ENCODE measurements at regions not wholly inside any gene's neighbourhood (a gene's known extent, or its start where the extent isn't known, plus 50 kb on each side); places are given as distances from the start of the nearest gene placed in this dataset.

GRCh38 chr12:115183752-115184151 is 499.8 kb upstream of the TBX3 start:
- Histone ChIP-seq H3K4me3 (ENCODE audit: low read depth, low read length, poor library complexity, severe bottlenecking) (no peak overlapping the region), H4K20me1 (ENCODE audit: insufficient read depth, low read length) (no peaks in the 10 kb centered on the region), H2AFZ (ENCODE audit: low read length) (no peak overlapping the region), H3F3A (ENCODE audit: insufficient read depth, low read length) (no peaks in the 10 kb centered on the region), H3K9me2 (ENCODE audit: low read depth, low read length) (no peaks in the 10 kb centered on the region), H3K27me3 (ENCODE audit: insufficient read depth, low read length) (no peaks in the 10 kb centered on the region), H3K4me2 (ENCODE audit: low read length) (no peak overlapping the region), H3K4me1 (ENCODE audit: insufficient read depth, low read length, severe bottlenecking) (no peaks in the 10 kb centered on the region), H3K36me3 (ENCODE audit: insufficient read depth, low read length) (no peaks in the 10 kb centered on the region), H3K27ac (ENCODE audit: low read depth, low read length, poor library complexity, severe bottlenecking) (no peak overlapping the region), H3K9me3 (ENCODE audit: low read length) (no peaks in the 10 kb centered on the region), H3K9ac (ENCODE audit: low read length) (no peak overlapping the region), H3K79me2 (ENCODE audit: insufficient read depth, low read length) (no peaks in the 10 kb centered on the region)
- TF ChIP-seq CTCF (IDR thresholded peaks at IDR 0.05; ENCODE audit: low read length) (no peak), EZH2 (IDR thresholded peaks at IDR 0.05; ENCODE audit: borderline replicate concordance, low read length) (no peak)

- H3K4me1 ChIP-seq (ENCODE audit: insufficient read depth, low read length, severe bottlenecking), result no peaks in the 10 kb centered on the region
- no peaks in the 10 kb centered on the region for H4K20me1 ChIP-seq (ENCODE audit: insufficient read depth, low read length)
- H3K9me2 ChIP-seq (ENCODE audit: low read depth, low read length), result no peaks in the 10 kb centered on the region
- no peak overlapping the region for H3K9ac ChIP-seq (ENCODE audit: low read length)
- no peak overlapping the region for H2AFZ ChIP-seq (ENCODE audit: low read length)
- H3K4me2 ChIP-seq (ENCODE audit: low read length), result no peak overlapping the region
- no peak overlapping the region for H3K27ac ChIP-seq (ENCODE audit: low read depth, low read length, poor library complexity, severe bottlenecking)
- TF ChIP-seq CTCF (IDR thresholded peaks at IDR 0.05; ENCODE audit: low read length) (no peak), EZH2 (IDR thresholded peaks at IDR 0.05; ENCODE audit: borderline replicate concordance, low read length) (no peak)
- H3K9me3 ChIP-seq (ENCODE audit: low read length), result no peaks in the 10 kb centered on the region
- no peaks in the 10 kb centered on the region for H3F3A ChIP-seq (ENCODE audit: insufficient read depth, low read length)
- no peak overlapping the region for H3K4me3 ChIP-seq (ENCODE audit: low read depth, low read length, poor library complexity, severe bottlenecking)
- H3K36me3 ChIP-seq (ENCODE audit: insufficient read depth, low read length), result no peaks in the 10 kb centered on the region
- H3K79me2 ChIP-seq (ENCODE audit: insufficient read depth, low read length), result no peaks in the 10 kb centered on the region
- H3K27me3 ChIP-seq (ENCODE audit: insufficient read depth, low read length), result no peaks in the 10 kb centered on the region
These were observed 493.9 kb upstream of the TBX3 start for GRCh38 chr12:115177899-115178298.

- Histone ChIP-seq H3K79me2 (ENCODE audit: insufficient read depth, low read length) (no peaks in the 10 kb centered on the region), H2AFZ (ENCODE audit: low read length) (no peak overlapping the region), H3K4me1 (ENCODE audit: insufficient read depth, low read length, severe bottlenecking) (no peaks in the 10 kb centered on the region), H3F3A (ENCODE audit: insufficient read depth, low read length) (no peaks in the 10 kb centered on the region), H3K27me3 (ENCODE audit: insufficient read depth, low read length) (no peaks in the 10 kb centered on the region), H3K27ac (ENCODE audit: low read depth, low read length, poor library complexity, severe bottlenecking) (no peak overlapping the region), H3K9me2 (ENCODE audit: low read depth, low read length) (no peaks in the 10 kb centered on the region), H3K4me2 (ENCODE audit: low read length) (no peak overlapping the region), H4K20me1 (ENCODE audit: insufficient read depth, low read length) (no peaks in the 10 kb centered on the region), H3K4me3 (ENCODE audit: low read depth, low read length, poor library complexity, severe bottlenecking) (no peak overlapping the region), H3K9me3 (ENCODE audit: low read length) (no peaks in the 10 kb centered on the region), H3K9ac (ENCODE audit: low read length) (no peak overlapping the region), H3K36me3 (ENCODE audit: insufficient read depth, low read length) (no peaks in the 10 kb centered on the region)
- TF ChIP-seq EZH2 (IDR thresholded peaks at IDR 0.05; ENCODE audit: borderline replicate concordance, low read length) (no peak), CTCF (IDR thresholded peaks at IDR 0.05; ENCODE audit: low read length) (no peak)
These were observed 492.9 kb upstream of the TBX3 start for GRCh38 chr12:115176741-115177400.

All from OCI-LY1 (cell line).